LNCAP (cell line): ENCODE measurements at regions not wholly inside any gene's neighbourhood (a gene's known extent, or its start where the extent isn't known, plus 50 kb on each side); places are given as distances from the start of the nearest gene placed in this dataset.

ENCODE experiments used
- TF ChIP-seq, protein P1 (sequence below): fragments of 450-650 bp; IDR thresholded peaks from 2 replicates; pipeline ENCODE4 v1.5.1; 2017; ENCODE audit warnings: mild to moderate bottlenecking

GRCh38 chr2:147133286-147133908 lies 711.4 kb upstream of the ACVR2A start:
- TF ChIP-seq, protein P1, sequence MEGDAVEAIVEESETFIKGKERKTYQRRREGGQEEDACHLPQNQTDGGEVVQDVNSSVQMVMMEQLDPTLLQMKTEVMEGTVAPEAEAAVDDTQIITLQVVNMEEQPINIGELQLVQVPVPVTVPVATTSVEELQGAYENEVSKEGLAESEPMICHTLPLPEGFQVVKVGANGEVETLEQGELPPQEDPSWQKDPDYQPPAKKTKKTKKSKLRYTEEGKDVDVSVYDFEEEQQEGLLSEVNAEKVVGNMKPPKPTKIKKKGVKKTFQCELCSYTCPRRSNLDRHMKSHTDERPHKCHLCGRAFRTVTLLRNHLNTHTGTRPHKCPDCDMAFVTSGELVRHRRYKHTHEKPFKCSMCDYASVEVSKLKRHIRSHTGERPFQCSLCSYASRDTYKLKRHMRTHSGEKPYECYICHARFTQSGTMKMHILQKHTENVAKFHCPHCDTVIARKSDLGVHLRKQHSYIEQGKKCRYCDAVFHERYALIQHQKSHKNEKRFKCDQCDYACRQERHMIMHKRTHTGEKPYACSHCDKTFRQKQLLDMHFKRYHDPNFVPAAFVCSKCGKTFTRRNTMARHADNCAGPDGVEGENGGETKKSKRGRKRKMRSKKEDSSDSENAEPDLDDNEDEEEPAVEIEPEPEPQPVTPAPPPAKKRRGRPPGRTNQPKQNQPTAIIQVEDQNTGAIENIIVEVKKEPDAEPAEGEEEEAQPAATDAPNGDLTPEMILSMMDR = no peak

GRCh38 chr2:147125145-147125544 lies 719.7 kb upstream of the ACVR2A start:
- TF ChIP-seq, protein P1 = no peak

- TF ChIP-seq, protein P1 = no peak
Observed at GRCh38 chr2:147122944-147123343, 721.9 kb upstream of the ACVR2A start.

DNA sequence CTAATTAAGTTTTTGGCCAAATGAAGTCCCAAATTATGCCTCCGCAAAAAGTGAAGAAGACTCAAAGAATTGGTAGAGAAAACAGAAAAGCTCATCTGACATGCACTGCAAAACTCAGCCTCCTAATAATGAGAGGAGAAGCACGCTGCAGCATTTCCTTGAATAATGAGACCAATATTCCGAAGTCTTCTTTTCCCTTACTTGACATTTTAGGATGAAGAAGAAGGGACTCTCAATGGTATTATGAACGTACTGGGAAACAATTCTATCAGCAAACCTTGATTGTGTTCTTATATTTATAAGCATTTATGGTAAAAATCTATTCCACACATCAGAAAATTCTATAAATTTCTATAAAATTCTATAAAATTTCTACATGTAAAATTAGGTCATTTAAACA lies 733.9 kb upstream of the ACVR2A start:
- TF ChIP-seq, protein P1 = no peak

DNA sequence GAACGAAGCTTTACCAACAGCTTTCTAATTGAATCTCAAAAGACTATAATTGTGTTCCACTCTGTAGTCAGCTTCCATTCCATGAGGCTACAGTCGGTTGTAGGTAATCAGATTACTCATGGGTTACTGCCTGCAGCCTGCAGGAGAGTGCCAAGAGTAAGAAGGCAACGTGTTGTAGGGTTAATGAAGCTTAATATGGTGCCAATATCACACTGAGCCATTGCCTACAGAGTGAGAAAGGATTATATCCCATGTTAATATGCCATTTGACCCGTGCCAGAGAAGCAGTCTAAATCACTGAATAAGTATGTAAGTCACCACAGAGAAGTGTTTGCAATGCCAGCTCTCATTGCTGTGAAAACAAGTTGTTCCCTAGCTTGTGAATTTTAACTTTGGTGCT lies 734.5 kb upstream of the ACVR2A start:
- TF ChIP-seq, protein P1 = no peak

GRCh38 chr2:147109291-147109690 lies 735.5 kb upstream of the ACVR2A start:
- TF ChIP-seq, protein P1 = no peak

DNA sequence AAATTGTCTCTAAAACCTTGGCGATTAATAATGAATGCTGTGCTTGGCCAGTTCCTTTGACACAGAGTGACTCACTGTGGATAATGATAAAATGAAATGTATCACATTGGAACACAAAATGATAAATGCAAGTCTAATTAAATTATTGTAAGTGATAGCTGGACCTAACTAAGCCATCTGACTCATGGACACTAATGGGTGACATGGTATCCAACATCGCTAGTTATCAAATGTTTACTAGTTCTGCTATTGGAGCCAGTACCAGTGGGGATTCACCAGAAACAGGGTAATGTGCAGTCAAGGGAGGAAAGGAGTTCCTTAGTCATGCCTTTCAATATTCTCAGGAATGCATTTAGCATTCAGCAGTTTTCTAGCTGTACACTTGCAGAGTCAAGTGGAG lies 736.3 kb upstream of the ACVR2A start:
- TF ChIP-seq, protein P1 = no peak
